RWPE1 (cell line): ENCODE measurements at regions not wholly inside any gene's neighbourhood (a gene's known extent, or its start where the extent isn't known, plus 50 kb on each side); places are given as distances from the start of the nearest gene placed in this dataset.

ENCODE experiments used
- CTCF ChIA-PET: fragments of 350-600 bp; sonication (Branson Sonifier 250); formaldehyde crosslinking; extraction: SDS; loops from one replicate; lab custom pipeline; 2021; lab: Yijun Ruan, JAX
- POLR2A ChIA-PET: fragments of 400-600 bp; formaldehyde crosslinking; extraction: SDS; loops from one replicate; lab custom pipeline; 2020; ENCODE audit warnings: antibody characterized with exemption; ENCODE audit not compliant: low non-redundant PET; lab: Yijun Ruan, JAX
- DNase-seq: peaks from one replicate; pipeline ENCODE4 v3.0.0; 2012; ENCODE audit warnings: low spot score
- H3K27ac ChIP-seq: fragments of 450-650 bp; 2 replicates; pipeline ENCODE4 v1.5.1; 2017
- CTCF ChIP-seq: fragments of 450-650 bp; conservative IDR thresholded peaks from 2 replicates; pipeline ENCODE4 v1.5.1; 2017; ENCODE audit warnings: low read depth, mild to moderate bottlenecking

GRCh38 chr17:72514891-72515290, 394.1 kb downstream of the SOX9 start:
- ChIA-PET CTCF (interaction anchor here (0.6 kb wide), 2 partner anchors 26 to 209 kb away, joined by 3 read pairs; no protein-coding TSS in a partner anchor), POLR2A (no interaction called here)
- peak overlapping the region; percentile 28 for H3K27ac ChIP-seq
- no peak for TF ChIP-seq CTCF
- no peak for DNase-seq

DNA sequence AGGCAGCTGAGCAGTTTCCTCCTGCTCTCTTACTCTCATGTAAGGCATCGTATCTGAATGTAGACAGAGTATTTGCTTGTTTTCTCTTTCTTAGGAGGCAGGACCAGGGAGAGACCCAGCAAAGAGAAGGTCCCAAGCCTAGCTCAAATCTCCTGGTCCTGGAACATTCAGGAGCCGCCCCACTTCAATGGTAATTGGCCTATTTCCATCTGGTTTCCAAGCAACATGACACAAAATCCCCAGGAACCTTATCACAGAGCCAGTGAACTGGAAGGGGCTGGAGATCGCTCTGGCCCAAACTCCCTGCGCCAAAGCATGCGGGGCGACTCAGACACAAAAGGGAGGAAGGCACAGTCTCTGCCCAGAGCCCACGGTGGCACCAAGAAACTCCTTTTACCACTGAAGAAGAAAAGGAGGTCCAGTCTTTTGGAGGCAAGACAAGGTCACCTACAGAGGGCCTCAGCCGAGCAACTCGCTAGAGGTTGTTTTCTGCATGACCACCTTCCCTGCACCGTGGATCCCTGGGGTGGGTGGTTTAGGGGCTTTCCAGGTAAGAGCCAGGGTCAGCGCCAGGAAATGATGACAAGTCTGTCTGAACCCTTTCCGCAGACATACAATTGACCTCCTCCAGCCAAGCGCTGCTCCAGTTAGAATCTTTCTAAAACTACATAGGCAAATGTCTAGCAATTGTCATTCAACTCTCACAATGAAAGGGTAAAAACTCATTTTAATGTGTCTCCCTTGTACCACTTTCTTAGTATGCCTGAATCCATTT, 394.7 kb downstream of the SOX9 start:
- ChIA-PET POLR2A (no interaction called here), CTCF (interaction anchor here (0.6 kb wide), 1 partner anchor 210 kb away, joined by 3 read pairs; no protein-coding TSS in a partner anchor)
- H3K27ac ChIP-seq: peak overlapping the region; percentile 28
- TF ChIP-seq CTCF: no peak
- no peak for DNase-seq

- CTCF ChIA-PET: interaction anchor here (0.7 kb wide), 2 partner anchors 182 to 1400 kb away, joined by 3 to 5 read pairs; no protein-coding TSS in a partner anchor
- no peak for TF ChIP-seq CTCF
- POLR2A ChIA-PET: no interaction called here
- H3K27ac ChIP-seq: peak overlapping the region; percentile 41; the same call in 1 of the 2 replicates
- DNase-seq: no peak
Observed at GRCh38 chr17:72516772-72517399, 396.1 kb downstream of the SOX9 start.

- H3K27ac ChIP-seq: 0 out of 2 replicates have a peak overlapping the region, but pooled peaks have one; percentile 19
- no peak for TF ChIP-seq CTCF
- POLR2A ChIA-PET: no interaction called here
- CTCF ChIA-PET: no interaction called here
- DNase-seq: no peak
Observed at GRCh38 chr17:72517413-72518158, 396.8 kb downstream of the SOX9 start.

- H3K27ac ChIP-seq: peak overlapping the region; percentile 46
- DNase-seq: no peak
- POLR2A ChIA-PET: no interaction called here
- TF ChIP-seq CTCF: no peak
- CTCF ChIA-PET: no interaction called here
Observed at GRCh38 chr17:72518159-72518732, 397.4 kb downstream of the SOX9 start.
